Fibroblast of lung (primary cell): ENCODE measurements at regions not wholly inside any gene's neighbourhood (a gene's known extent, or its start where the extent isn't known, plus 50 kb on each side); places are given as distances from the start of the nearest gene placed in this dataset.

Experiments
- DNase-seq, 2 donors: peaks; one replicate each; pipeline versions ENCODE4 v3.0.0 to v3.0.0-alpha.2; 2010; ENCODE audit warnings: low read depth in 2 of 2
- H2AFZ ChIP-seq: 2 replicates; pipeline ENCODE4 v1.5.1; 2012; ENCODE audit warnings: low read length, control low read depth, inconsistent platforms
- H3K27ac ChIP-seq: 2 replicates; pipeline ENCODE4 v1.5.1; 2011; ENCODE audit warnings: low read length, control low read depth; ENCODE audit not compliant: insufficient read depth
- H3K27me3 ChIP-seq: 2 replicates; pipeline ENCODE4 v1.5.1; 2011; ENCODE audit warnings: mild to moderate bottlenecking, low read length; ENCODE audit not compliant: control insufficient read depth, insufficient read depth
- H3K36me3 ChIP-seq: 2 replicates; pipeline ENCODE4 v1.5.1; 2011; ENCODE audit warnings: low read length; ENCODE audit not compliant: control insufficient read depth, insufficient read depth
- H3K4me1 ChIP-seq: 2 replicates; pipeline ENCODE4 v1.5.1; 2011; ENCODE audit warnings: low read length; ENCODE audit not compliant: control insufficient read depth, insufficient read depth; ENCODE audit errors: extremely low read depth
- H3K4me2 ChIP-seq: 2 replicates; pipeline ENCODE4 v1.5.1; 2011; ENCODE audit warnings: low read length, control low read depth; ENCODE audit not compliant: insufficient read depth; ENCODE audit errors: extremely low read depth
- H3K4me3 ChIP-seq, 4 experiments: fragments of 200-600 bp in 1 of 4; sonication (generic) in 1 of 4; replicated peaks in 1 of 4; 2 replicates each; pipeline ENCODE4 v1.5.1; 2011 to 2016; ENCODE audit warnings: low read length in 4 of 4, low read depth in 3 of 4, mild to moderate bottlenecking in 3 of 4, control low read depth in 2 of 4, inconsistent platforms in 1 of 4, mixed read lengths in 1 of 4; ENCODE audit not compliant: insufficient read depth in 1 of 4; ENCODE audit errors: control extremely low read depth in 1 of 4
- H3K79me2 ChIP-seq: 2 replicates; pipeline ENCODE4 v1.5.1; 2012; ENCODE audit warnings: mild to moderate bottlenecking, low read length, inconsistent platforms; ENCODE audit not compliant: control insufficient read depth, insufficient read depth
- H3K9ac ChIP-seq: 2 replicates; pipeline ENCODE4 v1.5.1; 2011; ENCODE audit warnings: mild to moderate bottlenecking, low read length, control low read depth; ENCODE audit not compliant: insufficient read depth
- H3K9me3 ChIP-seq: 2 replicates; pipeline ENCODE4 v1.5.1; 2012; ENCODE audit warnings: low read depth, low read length; ENCODE audit not compliant: control insufficient read depth, insufficient read depth
- H4K20me1 ChIP-seq: 2 replicates; pipeline ENCODE4 v1.5.1; 2011; ENCODE audit warnings: low read length; ENCODE audit not compliant: control insufficient read depth, insufficient read depth; ENCODE audit errors: extremely low read depth
- EZH2 ChIP-seq: IDR thresholded peaks from 2 replicates; pipeline ENCODE4 v1.5.1; 2012; ENCODE audit warnings: low read length, control low read depth, mild to moderate bottlenecking; ENCODE audit errors: missing control alignments
- TF ChIP-seq, protein P1 (sequence below), 2 donors: IDR thresholded peaks in 1 of 2; conservative IDR thresholded peaks in 1 of 2; 1 replicate in 1 of 2; 2 replicates in 1 of 2; pipeline ENCODE4 v1.5.1; 2011 to 2012; ENCODE audit warnings: low read length in 2 of 2, control low read depth in 1 of 2, inconsistent platforms in 1 of 2, low read depth in 1 of 2, mild to moderate bottlenecking in 1 of 2

GRCh38 chr10:105981679-105982078 lies 1182.8 kb downstream of the SORCS1 start:
- Histone ChIP-seq H3K9me3 (no peaks in the 10 kb centered on the region), H3K4me2 (no peak overlapping the region), H3K79me2 (no peaks in the 10 kb centered on the region), H3K36me3 (no peaks in the 10 kb centered on the region), H3K27me3 (no peaks in the 10 kb centered on the region), H4K20me1 (no peaks in the 10 kb centered on the region), H2AFZ (no peak overlapping the region), H3K27ac (no peak overlapping the region), H3K4me3 (no peak overlapping the region), H3K9ac (no peak overlapping the region), H3K4me1 (no peaks in the 10 kb centered on the region)
- no peak for DNase-seq
- TF ChIP-seq EZH2, result no peak
- TF ChIP-seq, protein P1, sequence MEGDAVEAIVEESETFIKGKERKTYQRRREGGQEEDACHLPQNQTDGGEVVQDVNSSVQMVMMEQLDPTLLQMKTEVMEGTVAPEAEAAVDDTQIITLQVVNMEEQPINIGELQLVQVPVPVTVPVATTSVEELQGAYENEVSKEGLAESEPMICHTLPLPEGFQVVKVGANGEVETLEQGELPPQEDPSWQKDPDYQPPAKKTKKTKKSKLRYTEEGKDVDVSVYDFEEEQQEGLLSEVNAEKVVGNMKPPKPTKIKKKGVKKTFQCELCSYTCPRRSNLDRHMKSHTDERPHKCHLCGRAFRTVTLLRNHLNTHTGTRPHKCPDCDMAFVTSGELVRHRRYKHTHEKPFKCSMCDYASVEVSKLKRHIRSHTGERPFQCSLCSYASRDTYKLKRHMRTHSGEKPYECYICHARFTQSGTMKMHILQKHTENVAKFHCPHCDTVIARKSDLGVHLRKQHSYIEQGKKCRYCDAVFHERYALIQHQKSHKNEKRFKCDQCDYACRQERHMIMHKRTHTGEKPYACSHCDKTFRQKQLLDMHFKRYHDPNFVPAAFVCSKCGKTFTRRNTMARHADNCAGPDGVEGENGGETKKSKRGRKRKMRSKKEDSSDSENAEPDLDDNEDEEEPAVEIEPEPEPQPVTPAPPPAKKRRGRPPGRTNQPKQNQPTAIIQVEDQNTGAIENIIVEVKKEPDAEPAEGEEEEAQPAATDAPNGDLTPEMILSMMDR (conservative IDR thresholded peaks at IDR 0.05 in 1 of 2, IDR thresholded peaks at IDR 0.05 in 1 of 2; ENCODE audit: low read depth in 1 of 2, low read length in 2 of 2), result no peak

GRCh38 chr10:105974803-105975456 lies 1189.6 kb downstream of the SORCS1 start:
- Histone ChIP-seq H3K27me3 (no peaks in the 10 kb centered on the region), H2AFZ (no peak overlapping the region), H3K79me2 (no peaks in the 10 kb centered on the region), H4K20me1 (no peaks in the 10 kb centered on the region), H3K36me3 (no peaks in the 10 kb centered on the region), H3K4me3 (peak overlapping the region in 1 of 4 experiments; percentile 15), H3K9ac (no peak overlapping the region), H3K4me2 (peak overlapping the region; percentile 33), H3K9me3 (no peaks in the 10 kb centered on the region), H3K4me1 (no peaks in the 10 kb centered on the region), H3K27ac (no peak overlapping the region)
- DNase-seq, result peak in 1 of 2 donors; percentile 2
- TF ChIP-seq EZH2, result no peak
- TF ChIP-seq, protein P1 (conservative IDR thresholded peaks at IDR 0.05 in 1 of 2, IDR thresholded peaks at IDR 0.05 in 1 of 2; ENCODE audit: low read depth in 1 of 2, low read length in 2 of 2), result peak; percentile 51

DNA sequence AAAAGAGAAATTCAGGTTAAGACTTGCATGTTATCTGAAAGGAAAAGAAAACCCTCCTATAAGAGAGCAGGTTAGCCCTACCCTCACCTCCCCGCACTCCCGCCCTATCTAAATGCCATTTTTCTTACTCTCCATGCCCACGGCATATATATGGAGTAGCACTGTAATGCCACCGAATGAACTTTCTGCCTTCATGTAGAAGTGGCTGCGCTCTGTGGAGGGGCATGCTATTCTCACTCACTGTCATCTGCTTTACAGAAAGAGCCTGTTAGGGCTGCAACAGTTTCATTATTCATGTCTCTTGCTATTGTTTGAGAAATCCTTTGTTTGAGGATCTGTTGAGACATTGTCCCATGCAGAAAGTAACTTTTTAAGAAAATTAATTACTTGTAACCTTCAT lies 1190.6 kb downstream of the SORCS1 start:
- no peaks in the 10 kb centered on the region for H3K9me3 ChIP-seq
- H4K20me1 ChIP-seq, result no peaks in the 10 kb centered on the region
- TF ChIP-seq, protein P1 (conservative IDR thresholded peaks at IDR 0.05 in 1 of 2, IDR thresholded peaks at IDR 0.05 in 1 of 2; ENCODE audit: low read depth in 1 of 2, low read length in 2 of 2), result no peak
- no peak for TF ChIP-seq EZH2
- H3K36me3 ChIP-seq, result no peaks in the 10 kb centered on the region
- H3K9ac ChIP-seq, result no peak overlapping the region
- H3K27me3 ChIP-seq, result no peaks in the 10 kb centered on the region
- no peaks in the 10 kb centered on the region for H3K79me2 ChIP-seq
- no peak overlapping the region for H3K27ac ChIP-seq
- no peak overlapping the region for H2AFZ ChIP-seq
- H3K4me2 ChIP-seq, result no peak overlapping the region
- DNase-seq, result no peak
- H3K4me3 ChIP-seq, result no peak overlapping the region
- H3K4me1 ChIP-seq, result no peaks in the 10 kb centered on the region
